GOT3 (cell line): ENCODE measurements at regions not wholly inside any gene's neighbourhood (a gene's known extent, or its start where the extent isn't known, plus 50 kb on each side); places are given as distances from the start of the nearest gene placed in this dataset.

ENCODE experiments used
- DNase-seq: peaks from one replicate; lab custom pipeline; 2025; ENCODE audit warnings: mixed read lengths; lab: John Stamatoyannopoulos, UW

- DNase-seq, result no peak
Observed at GRCh38 chr9:115615821-115616665, 498.1 kb upstream of the TNC start.

GRCh38 chr9:115616666-115617239 is 498.8 kb upstream of the TNC start:
- no peak for DNase-seq

GRCh38 chr9:115625251-115625650 is 507.3 kb upstream of the TNC start:
- no peak for DNase-seq

- DNase-seq, result no peak
Observed at GRCh38 chr9:115625954-115626353, 508.0 kb upstream of the TNC start.

GRCh38 chr9:115627511-115627910 is 509.6 kb upstream of the TNC start:
- DNase-seq, result no peak

GRCh38 chr9:115628426-115628825 is 510.5 kb upstream of the TNC start:
- no peak for DNase-seq

GRCh38 chr9:115629879-115630840 is 512.2 kb upstream of the TNC start:
- DNase-seq, result no peak

- DNase-seq, result no peak
Observed at GRCh38 chr9:115632391-115632790, 514.4 kb upstream of the TNC start.

- DNase-seq, result no peak
Observed at GRCh38 chr9:115633104-115633503, 515.1 kb upstream of the TNC start.

- DNase-seq, result no peak
Observed at GRCh38 chr9:115635680-115636383, 517.8 kb upstream of the PAPPA start.

GRCh38 chr9:115636596-115636995 is 517.0 kb upstream of the PAPPA start:
- DNase-seq, result no peak

GRCh38 chr9:115637661-115638060 is 515.9 kb upstream of the PAPPA start:
- DNase-seq, result no peak

GRCh38 chr9:115640887-115641286 is 512.7 kb upstream of the PAPPA start:
- DNase-seq, result no peak

GRCh38 chr9:115642285-115642684 is 511.3 kb upstream of the PAPPA start:
- DNase-seq, result no peak

GRCh38 chr9:115643948-115644727 is 509.5 kb upstream of the PAPPA start:
- DNase-seq, result no peak

- DNase-seq, result peak; percentile 2
Observed at GRCh38 chr9:115649991-115650472, 503.6 kb upstream of the PAPPA start.

- DNase-seq, result no peak
Observed at GRCh38 chr9:115650768-115651167, 502.8 kb upstream of the PAPPA start.

- DNase-seq, result no peak
Observed at GRCh38 chr9:115651461-115651860, 502.1 kb upstream of the PAPPA start.

GRCh38 chr9:115653171-115653606 is 500.4 kb upstream of the PAPPA start:
- no peak for DNase-seq

GRCh38 chr9:115657695-115658094 is 495.9 kb upstream of the PAPPA start:
- no peak for DNase-seq

GRCh38 chr9:115665519-115665918 is 488.1 kb upstream of the PAPPA start:
- no peak for DNase-seq
